GM10266 (cell line): ENCODE measurements at regions not wholly inside any gene's neighbourhood (a gene's known extent, or its start where the extent isn't known, plus 50 kb on each side); places are given as distances from the start of the nearest gene placed in this dataset.

ENCODE experiments used
- DNase-seq: peaks from one replicate; pipeline ENCODE4 v3.0.0; 2012; ENCODE audit errors: extremely low spot score
- TF ChIP-seq, protein P1 (sequence below): IDR thresholded peaks from 2 replicates; pipeline ENCODE4 v1.5.1; 2012; ENCODE audit warnings: mild to moderate bottlenecking, low read depth; ENCODE audit not compliant: control insufficient read depth, insufficient read depth; ENCODE audit errors: missing control alignments

- no peak for DNase-seq
- TF ChIP-seq, protein P1, sequence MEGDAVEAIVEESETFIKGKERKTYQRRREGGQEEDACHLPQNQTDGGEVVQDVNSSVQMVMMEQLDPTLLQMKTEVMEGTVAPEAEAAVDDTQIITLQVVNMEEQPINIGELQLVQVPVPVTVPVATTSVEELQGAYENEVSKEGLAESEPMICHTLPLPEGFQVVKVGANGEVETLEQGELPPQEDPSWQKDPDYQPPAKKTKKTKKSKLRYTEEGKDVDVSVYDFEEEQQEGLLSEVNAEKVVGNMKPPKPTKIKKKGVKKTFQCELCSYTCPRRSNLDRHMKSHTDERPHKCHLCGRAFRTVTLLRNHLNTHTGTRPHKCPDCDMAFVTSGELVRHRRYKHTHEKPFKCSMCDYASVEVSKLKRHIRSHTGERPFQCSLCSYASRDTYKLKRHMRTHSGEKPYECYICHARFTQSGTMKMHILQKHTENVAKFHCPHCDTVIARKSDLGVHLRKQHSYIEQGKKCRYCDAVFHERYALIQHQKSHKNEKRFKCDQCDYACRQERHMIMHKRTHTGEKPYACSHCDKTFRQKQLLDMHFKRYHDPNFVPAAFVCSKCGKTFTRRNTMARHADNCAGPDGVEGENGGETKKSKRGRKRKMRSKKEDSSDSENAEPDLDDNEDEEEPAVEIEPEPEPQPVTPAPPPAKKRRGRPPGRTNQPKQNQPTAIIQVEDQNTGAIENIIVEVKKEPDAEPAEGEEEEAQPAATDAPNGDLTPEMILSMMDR: no peak
Measured at GRCh38 chr13:63944911-63945310, 2529.3 kb upstream of the PCDH20 start.

GRCh38 chr13:63942372-63942771 is 2526.7 kb upstream of the PCDH20 start:
- no peak for DNase-seq
- TF ChIP-seq, protein P1: no peak

DNA sequence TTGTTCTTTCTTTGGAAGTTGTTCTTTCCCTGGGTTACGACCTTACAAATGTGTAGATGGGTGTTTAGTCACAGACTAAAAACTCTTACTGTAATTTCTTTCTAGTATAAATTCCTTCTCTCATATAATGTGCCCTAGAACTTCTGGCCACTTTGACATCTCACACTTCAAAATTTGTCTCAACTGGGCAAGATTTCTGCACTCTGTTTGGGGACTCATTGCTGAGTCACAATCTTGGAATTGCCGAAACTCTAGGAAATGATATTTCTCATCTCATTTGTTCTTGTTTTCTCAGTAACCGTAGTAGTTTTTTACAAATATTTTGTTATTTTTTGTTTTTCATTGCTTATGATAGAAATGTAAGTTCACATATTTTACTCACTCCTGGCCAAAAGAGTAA is 2523.2 kb upstream of the PCDH20 start:
- DNase-seq: no peak
- TF ChIP-seq, protein P1: no peak

DNA sequence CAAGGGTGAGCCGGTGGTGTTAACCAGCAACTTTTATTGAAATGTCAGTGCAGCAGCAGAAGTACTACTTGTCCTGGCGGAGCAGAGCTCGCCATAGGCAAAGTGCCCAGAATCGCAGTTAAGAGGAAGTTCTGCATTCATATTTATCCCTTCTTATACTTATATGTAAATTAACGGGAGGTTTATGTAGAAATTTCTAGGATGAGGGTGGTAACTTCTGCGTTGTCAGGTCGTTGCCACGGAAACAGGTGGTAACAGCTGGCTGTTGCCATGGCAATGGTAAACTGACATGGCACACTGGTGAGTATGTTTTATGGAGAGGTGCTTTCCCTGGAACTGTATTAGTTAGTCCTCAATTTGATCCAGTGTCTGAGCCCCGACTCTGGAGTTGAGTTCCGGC is 2494.9 kb upstream of the PCDH20 start:
- no peak for DNase-seq

DNA sequence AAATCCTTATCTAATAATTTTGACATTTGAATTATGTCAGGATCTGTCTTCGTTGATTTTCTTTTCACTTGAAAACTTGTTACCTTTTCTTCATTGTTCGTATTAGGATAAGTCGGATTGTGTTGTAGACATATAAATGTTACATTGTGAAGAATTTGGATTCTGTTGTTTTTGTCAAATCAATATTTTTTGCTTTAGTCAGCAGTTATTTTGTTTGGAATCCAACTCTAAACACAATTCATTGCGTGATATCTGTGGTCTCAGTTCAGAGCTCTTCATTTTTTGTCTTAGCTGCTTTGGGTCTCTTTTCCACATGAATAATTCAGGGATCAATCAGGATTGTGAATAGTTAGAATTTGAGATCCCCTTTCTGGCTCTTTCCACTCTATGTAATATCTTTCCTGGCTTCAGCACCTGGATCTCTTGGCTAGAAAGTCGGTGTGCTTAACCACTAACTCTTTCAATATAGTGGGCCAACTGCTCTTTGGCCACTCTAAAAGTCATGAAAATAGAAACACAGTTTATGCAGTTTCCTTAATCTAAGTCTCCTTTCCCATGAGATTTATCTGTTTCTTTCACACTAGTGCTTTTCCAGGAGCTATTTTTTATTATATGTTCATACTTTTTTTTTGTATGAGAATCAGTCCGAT is 2494.2 kb upstream of the PCDH20 start:
- DNase-seq: no peak
- TF ChIP-seq, protein P1: no peak

More for the DNA sequence above, 2494.9 kb upstream of the PCDH20 start:
- TF ChIP-seq, protein P1: no peak

- TF ChIP-seq, protein P1: no peak
- DNase-seq: no peak
Measured at GRCh38 chr13:63902141-63902540, 2486.5 kb upstream of the PCDH20 start.

DNA sequence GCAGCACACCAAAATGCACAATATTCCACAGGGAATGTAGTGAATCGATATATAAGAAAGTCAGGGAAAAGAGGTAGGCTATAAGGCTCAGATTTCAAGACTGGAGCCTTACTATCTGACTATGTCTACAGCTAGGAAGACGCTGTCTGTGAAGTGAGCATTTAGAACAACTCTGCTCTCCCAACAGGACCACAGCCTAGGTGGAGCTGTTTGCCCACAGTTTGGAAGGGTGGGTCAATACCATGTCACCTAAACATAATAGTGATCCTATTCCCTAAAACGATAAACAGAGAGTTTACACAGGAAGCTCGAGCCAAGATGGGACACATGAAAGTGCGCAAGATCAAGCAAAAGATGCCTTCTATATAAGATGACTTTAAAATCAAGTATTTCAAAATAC is 2486.0 kb upstream of the PCDH20 start:
- DNase-seq: no peak
- TF ChIP-seq, protein P1: no peak
